ENCODE measurements at regions not wholly inside any gene's neighbourhood (a gene's known extent, or its start where the extent isn't known, plus 50 kb on each side); places are given as distances from the start of the nearest gene placed in this dataset.

DNA sequence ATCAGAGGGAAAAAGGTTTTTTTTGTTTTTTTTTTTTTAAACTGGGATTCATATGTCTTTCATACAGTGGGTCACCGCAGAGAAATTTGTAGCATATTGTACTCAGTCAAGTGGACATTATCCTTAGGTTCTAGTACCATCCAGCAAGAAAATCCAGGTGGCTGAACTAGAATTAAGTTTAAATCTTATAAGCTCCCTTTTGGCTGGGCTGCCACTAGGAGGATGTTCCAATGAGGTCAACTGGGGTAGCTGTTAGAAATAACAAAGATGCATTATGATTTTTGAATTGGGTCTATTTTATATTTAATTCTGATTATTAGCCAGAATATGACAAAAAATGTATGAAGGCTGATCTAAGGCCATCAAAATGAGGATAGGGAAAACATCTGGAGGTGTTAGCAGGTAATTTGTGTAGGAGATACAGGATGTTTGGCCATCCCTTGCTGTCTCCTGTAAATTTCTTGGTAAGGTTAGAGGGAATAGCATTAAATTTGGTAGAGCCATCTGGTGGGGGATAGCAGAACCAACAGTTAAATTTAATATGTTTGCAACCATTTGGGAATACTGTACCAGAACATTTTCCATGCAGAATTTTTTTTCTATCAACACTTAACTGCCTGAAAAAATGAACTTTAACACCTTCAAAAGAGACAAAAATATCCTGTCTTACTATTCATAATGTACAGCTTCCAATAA is 568.5 kb upstream of the B3GALT2 start:
- no peak for DNase-seq (ENCODE audit: low read depth, low spot score)

DNA sequence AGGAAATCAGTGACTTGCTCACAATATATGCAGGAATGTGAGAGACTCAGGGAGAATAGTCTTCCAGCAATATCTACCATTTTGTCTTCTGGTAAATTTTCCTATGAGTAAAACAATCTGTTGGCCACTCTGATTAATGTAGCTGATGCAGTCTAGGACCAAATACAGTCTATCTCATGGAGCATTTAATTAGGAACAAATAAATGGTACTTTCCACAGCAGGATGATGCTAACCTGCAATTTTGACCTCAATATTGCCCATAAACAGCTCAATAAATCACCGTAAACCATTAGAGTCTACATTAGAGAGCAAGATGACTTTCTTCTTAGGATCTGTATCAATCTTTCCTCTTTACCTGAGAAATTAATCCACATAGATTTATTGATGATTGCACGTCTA is 567.7 kb upstream of the B3GALT2 start:
- DNase-seq (ENCODE audit: low read depth, low spot score) = no peak

DNA sequence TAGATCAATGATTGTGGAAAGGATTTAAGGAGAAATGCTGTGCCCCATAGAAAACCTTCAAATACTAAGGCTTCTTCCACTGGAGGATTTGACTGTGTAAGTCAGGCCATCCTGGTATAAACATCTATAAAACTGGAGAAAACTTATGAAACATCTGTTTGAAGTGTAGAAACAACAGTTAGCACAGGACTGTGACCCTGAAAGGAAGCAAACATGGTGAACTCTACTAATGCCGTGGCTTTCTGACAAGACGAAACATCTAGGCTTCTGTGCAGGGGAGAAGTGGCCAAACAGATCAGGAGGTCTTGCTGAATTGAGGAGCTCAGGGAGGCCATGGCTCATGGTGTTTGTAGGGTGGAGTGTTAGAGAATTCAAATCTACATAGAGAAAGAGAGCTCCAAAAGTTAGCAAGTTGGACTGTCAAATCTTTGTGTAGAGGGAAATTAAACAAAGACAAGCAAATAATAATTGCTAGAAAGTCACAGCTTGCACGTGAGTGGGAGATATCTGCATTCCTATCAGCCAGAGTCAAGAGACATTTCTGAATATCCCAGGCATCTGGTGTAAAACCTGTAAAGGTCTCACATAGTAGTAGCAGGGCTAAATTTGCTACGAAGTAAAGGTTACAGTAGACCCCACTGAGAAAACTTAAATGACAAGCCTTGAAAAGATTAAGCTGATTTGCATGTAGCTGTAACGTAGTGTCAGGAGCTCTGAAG is 566.8 kb upstream of the B3GALT2 start:
- no peak for DNase-seq (ENCODE audit: low read depth, low spot score)

DNA sequence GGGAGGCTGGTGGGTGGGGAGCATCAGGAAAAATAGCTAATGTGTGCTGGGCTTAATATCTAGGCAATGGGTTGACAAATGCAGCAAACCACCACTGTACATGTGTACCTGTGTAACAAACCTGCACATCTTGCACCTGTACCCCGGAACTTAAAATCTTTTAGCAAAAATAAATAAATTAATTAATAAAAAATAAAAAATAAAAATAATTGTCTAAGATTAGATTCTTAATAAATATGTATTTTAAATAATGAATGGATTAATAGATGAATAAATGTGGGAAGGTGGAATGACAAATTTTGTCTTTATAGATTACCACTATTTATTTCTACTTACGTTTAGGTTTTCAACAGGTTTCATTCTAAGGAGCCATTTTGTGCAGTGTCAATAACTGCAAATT is 563.5 kb upstream of the B3GALT2 start:
- no peak for DNase-seq (ENCODE audit: low read depth, low spot score)

DNA sequence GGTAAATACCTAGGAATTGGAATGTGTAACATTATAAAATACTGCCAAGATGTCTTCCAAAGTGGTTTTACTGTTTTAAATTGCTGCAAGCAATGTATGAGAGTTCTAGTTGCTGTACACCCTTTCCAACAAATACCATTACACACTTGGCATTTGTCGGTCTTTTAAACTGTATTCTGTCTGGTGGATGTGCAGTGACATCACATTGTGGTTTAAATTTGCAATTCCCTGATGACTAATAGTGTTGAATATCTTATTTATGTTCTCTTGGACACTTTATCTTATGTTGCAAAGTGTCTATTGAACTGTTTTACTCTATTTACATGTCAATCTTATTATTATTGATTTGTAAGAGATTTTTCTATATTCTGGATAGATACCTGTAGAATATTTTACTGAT is 561.2 kb upstream of the B3GALT2 start:
- no peak for DNase-seq (ENCODE audit: low read depth, low spot score)

DNA sequence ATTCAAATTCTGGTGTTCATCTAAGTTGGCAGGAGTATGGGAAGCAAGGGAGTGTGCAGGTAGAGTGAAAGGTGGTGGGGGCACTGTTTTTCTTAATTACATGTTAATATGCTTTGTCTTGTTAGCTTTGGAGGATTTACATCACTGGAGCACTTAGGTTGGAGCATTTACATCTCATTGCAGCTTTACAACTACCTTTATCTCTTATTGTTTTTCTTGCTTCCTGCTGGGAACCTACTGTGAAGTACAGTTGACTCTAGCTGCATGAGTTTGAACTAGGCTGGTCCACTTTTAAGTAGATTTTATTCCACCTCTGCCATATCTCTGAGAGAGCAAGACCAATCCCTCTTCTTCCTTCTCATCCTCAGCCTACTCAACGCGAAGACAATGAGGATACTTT is 554.8 kb upstream of the B3GALT2 start:
- peak; percentile 73 for DNase-seq (ENCODE audit: low read depth, low spot score)

DNA sequence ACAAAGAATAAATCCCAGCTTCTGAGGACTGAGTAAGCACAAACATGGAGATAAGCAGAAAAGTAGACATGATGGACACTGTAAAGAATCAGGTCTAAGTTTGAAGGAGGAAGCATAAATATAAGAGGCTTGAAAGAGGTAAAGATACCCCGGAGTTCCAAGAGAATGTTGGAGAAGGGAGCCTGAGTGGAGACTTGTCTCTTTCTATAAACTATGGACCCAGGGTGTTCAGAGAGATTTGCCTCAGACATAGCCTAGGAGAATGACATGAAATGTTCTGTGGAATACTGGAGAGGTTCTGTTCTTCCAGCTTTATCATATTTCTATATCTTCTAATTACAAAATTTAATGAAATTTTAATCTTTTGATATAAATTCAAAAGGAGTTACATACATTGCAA is 554.3 kb upstream of the B3GALT2 start:
- DNase-seq (ENCODE audit: low read depth, low spot score) = no peak

DNA sequence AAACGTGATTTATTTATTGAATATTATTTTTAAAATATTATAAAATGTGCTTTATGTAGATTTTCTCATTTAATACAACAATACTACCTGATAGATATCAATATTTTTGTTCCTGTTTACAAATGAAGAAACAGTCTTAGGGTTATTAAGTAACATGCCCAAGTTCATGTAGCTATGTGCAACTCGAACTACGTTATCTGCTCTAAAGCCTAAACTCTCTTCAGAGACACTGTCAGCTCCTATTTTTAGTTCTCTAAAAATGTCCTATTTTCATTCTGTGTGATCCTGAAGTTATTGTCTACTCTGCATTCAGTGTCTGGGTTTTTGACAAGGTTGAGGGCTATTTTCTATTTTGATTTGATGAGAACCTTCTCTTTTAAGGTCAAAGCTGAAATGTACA is 550.1 kb upstream of the B3GALT2 start:
- DNase-seq (ENCODE audit: low read depth, low spot score) = no peak

DNA sequence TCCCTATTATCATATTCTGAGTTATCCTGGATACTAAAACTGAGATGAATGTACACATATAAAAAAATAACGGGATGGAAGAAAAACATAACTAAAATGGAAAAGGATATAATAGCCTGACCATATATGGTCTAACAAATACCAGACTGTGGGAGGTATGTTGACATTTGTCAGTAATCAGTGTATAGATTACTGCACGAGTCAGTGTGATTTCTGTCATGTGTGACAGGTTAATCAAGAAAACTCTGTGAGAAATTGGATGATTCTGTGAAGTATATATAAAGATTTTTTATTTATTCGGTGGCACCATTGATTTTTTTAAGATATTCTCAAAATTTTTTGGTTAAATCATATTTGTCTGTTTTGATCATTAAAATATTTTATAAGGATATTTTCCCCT is 547.3 kb upstream of the B3GALT2 start:
- DNase-seq (ENCODE audit: low read depth, low spot score) = no peak

DNA sequence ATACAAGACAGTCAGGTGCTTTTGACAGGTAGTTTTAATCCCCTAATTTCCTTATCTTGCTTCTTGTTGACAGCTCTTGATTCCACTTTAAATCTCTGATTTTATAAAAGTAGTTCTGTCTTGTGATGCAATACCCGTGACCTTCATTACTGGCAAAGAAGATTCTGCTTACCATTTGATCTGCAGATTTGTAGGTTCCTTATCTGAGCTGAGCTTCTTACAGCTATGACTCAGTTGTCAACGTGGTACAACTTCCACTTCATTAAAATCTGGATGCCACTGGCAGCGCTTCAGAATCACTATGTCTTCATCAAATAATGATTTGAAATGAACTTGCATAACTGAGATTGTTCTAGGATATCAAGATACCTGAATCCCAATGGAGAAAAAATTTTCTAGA is 543.6 kb upstream of the B3GALT2 start:
- no peak for DNase-seq (ENCODE audit: low read depth, low spot score)

DNA sequence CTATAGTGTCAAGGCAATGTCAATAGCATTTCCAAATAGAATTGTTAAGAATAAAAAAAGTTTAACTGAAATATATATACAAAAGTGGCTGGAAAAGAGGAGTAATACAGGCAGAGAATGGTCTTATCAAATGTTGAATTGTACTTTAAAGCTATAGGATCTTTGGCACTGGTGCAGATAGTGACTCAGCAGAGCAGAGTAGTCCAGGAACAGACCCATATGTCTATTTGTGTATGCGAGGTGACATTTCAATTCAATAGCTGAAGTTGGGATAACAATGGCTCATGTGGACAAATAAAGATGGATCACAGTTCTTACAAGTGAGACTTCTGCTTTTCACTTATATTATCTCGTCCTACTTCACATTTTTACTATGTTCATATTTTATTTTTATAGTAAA is 543.0 kb upstream of the B3GALT2 start:
- DNase-seq (ENCODE audit: low read depth, low spot score) = no peak

DNA sequence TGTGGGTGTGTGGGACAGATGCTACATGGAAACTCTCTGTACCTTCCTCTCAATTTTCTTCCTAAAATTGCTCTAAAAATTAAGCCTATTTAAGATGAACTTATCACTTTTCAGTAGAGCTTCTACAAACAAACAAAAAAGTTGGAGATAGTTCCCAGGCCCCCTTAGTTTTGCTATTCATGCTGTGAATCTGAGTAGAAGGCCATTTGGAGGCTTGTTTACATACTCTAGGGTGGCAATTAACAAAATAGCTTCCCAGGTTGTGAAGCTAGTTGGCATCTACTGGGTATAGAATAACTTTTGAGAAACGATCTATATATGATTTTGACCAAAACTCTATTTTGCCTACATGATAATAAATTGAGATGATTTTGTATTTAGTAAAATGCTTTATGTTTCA is 541.4 kb upstream of the B3GALT2 start:
- no peak for DNase-seq (ENCODE audit: low read depth, low spot score)

DNA sequence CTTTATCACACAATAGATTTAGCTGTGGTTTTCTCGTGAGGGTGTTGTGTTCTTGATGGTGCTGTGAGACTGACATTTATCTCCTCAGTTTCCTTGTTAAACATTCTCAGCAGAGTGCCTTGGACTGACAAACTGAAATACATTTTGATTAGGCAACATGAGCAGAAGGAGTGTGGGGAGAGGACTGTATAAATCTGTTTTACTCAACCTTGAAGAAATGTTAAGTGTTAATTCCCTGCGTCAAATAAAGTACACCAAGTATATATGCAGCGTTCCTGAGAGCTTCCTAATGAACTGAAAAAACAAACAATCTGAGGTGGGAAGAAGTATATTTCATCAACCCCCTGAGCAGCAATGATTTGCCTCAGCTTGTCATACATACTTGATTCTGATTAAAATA is 540.3 kb upstream of the B3GALT2 start:
- no peak for DNase-seq (ENCODE audit: low read depth, low spot score)

DNA sequence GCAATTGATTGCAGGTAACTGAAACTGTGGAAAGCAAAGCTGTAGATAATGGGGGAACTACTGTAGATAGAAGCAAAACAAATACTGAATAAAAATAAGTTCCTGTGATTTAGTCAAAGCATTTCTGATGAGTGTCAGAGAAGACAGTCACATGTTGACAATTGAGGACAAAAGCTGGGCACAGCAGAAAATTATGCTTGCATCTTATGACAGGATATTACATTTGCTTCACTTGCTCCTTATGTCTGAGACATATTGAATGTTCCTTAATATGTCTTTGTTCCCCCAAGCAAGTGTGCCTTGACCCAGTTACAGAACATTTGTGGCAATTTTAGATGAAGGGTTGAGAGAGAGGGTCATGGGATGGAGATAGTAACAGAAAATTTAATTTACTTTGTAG is 526.0 kb upstream of the B3GALT2 start:
- DNase-seq (ENCODE audit: low read depth, low spot score) = no peak

DNA sequence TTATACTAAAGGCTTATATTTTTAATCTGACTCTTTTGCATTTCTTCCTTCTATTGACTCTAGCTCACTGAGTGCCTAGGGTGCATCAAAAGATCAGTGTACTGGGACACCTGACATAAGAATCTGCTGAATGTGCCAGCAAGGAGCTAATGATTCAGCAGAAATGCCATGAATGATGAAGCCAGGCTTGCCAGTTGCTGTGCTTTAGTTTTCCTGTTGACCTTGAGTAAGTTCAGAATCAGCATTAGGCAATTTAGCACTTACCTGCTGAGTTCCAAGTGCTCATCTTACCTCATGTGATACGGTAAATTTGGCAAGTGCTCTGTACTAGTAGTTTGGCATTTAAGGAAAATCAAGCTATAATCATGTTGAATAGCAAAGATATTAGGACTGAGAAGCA is 523.2 kb upstream of the B3GALT2 start:
- no peak for DNase-seq (ENCODE audit: low read depth, low spot score)

DNA sequence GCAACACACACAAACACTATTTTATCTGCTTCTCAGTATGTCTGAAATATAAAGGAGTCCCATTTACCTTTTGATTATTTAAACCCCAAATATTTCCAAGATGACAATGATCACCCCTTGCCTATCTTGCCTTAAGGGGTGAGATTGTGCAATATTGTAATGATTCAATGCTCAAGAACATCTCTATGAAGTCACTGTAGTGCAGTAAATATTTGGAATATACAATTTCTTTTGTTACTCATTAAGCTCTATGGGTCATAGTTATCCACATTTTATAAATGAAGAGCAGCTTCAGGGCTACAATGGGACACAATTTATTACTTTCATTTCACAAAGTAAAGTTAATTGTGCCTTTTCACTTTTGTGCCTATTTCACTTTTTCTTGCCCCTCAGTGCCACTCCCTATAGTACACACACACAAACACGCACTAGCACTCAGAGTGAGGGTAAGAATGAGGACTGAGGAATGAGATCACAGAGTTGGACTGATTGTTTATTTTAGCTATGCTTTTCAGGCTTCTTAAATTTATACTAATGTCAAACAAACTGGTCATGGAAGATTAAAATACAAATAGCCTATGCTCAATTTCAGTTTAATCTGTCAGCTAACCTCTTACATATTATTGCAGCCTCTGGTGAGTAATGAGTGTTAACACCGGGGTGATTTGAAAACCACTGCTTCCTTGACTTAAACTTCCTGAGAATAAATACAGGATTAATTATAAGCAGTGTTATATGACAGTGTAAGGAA is 521.0 kb upstream of the B3GALT2 start:
- DNase-seq (ENCODE audit: low read depth, low spot score) = no peak

DNA sequence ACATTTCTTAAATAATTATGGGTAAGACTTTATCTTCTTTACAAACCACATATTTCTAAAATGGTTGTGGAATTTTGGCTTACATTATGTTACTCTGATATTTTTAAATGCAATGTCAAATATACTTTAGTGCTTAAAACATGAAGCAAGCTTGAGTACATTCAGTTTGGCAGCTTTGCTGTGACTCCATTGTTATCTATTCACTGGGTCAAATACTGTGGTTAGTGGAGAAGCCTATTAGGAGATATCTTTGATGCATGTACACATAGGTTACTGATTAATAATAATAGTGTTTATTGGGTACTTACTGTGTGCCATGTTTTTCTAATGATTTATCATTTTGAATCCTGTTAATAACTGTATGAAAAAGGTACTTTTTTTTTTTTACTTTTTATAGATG is 520.4 kb upstream of the B3GALT2 start:
- no peak for DNase-seq (ENCODE audit: low read depth, low spot score)

DNA sequence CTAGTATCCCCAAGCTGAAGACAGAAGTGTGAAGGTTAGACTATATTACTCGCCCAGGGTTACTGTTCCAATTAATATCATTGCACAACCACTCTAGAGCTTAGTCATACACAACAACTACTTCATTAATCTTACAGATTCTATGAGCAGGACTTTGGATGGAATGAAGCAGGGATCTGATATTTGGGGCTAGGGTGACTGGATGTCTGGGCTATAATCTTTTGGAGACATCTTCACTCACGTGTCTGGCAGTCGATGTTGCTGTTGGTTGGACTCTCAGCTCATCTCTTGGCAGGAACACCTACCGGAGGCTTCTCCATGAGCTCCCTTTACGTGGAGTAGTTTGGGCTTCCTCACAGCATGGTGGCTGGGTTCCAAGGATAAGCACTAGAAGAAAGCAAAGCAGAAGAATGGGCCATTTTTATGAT is 519.2 kb upstream of the B3GALT2 start:
- DNase-seq (ENCODE audit: low read depth, low spot score) = no peak

DNA sequence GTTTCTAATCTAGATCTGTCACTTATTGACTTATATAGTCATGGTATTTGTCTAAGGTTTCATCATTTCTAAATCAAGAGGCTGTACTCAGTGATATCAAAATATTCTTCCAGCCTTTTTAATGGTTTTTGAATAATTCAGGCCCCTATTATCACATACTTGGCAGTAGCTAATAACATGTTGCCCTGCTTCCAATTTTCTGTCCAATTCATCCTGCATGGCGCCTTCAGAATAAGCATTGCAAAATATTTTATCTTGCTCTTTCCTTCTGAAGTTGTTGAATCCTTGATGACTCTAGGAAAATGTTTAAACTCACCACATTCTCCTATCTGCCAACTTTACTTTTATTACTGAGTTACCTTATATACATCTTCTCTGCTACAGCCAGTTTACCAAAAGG is 517.2 kb upstream of the B3GALT2 start:
- DNase-seq (ENCODE audit: low read depth, low spot score) = no peak

DNA sequence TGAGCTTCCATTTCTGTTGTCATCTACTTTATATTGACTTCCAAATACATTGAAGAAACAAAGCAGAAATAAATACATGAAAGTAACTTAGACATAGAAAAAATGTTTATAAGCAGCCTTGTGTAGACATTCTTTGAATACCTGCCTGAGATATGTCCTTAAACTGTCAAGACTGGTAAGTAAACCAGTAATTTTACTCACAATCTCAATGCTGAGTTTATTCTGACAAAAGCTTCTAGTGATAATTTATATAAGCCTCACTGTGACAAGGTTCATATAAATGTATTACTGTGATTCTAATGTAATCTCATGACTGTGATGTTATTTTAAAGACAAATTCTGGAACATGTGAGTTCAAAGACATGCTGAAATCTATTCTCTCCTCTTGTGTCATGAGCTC is 516.7 kb upstream of the B3GALT2 start:
- DNase-seq (ENCODE audit: low read depth, low spot score) = no peak

DNA sequence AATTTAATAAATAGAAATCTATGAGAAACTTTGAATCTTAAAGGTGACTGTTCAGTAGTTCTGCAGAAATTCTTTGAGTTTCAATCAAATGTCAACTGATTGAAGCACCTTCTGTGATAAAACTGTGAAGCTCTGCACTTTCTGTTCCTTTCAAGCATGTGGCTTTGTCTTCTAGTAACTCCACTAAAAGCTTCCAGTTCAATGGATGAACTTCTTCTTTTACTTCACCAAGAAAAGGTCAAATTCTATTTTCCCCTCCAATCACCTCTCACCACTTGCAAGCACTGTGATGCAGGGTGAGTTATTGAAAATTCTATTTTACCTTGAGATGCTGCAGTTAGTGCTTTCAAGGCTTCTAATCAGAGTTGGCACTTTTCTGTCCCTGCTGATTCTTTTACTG is 515.3 kb upstream of the B3GALT2 start:
- DNase-seq (ENCODE audit: low read depth, low spot score) = no peak

DNA sequence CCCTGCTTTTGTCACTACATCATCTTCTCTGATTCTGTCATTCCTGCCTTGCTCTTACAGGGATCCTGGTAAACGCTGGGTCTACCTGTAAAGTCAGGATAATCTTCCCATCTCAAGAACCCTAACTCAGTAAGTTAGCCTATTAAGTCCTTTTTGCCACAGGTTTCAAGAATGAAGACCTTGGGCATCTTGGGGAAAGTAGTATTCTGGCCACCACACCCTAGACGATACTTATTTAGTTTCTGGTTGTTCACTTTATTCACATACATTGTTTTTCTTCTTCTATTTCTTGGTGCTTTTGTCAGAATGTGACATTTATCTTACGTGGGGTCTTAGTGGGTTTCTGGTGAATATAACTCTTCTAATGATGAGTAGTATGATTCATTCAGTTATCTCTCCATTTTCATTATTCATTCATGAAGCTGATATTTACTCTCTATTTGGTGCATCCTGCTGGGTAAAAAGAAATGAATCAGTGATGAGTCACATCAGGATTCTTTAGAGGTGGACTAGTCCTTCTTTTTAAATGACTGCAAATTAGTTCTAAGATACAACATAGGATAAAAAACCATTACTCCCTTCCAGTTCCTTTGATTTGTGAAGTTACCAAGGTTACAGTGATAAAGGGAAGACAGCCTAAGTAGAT is 514.4 kb upstream of the B3GALT2 start:
- DNase-seq (ENCODE audit: low read depth, low spot score) = no peak
